Neural crest cell (in vitro differentiated cells): ENCODE measurements at regions not wholly inside any gene's neighbourhood (a gene's known extent, or its start where the extent isn't known, plus 50 kb on each side); places are given as distances from the start of the nearest gene placed in this dataset.

Experiments used
- DNase-seq: peaks from one replicate; pipeline ENCODE4 v3.0.0; 2021; ENCODE audit warnings: low read depth, mixed read lengths, low spot score
- H3K27ac Mint-ChIP-seq: one replicate; pipeline ENCODE4 v1.8.0; 2021; ENCODE audit warnings: mild to moderate bottlenecking, mixed read lengths; ENCODE audit not compliant: unreplicated experiment
- H3K27me3 Mint-ChIP-seq: 2 replicates; pipeline ENCODE4 v1.8.0; 2021; ENCODE audit warnings: low read depth, mild to moderate bottlenecking, mixed read lengths
- H3K36me3 Mint-ChIP-seq: 2 replicates; pipeline ENCODE4 v1.8.0; 2021; ENCODE audit warnings: low read depth, mild to moderate bottlenecking, mixed read lengths
- H3K4me1 Mint-ChIP-seq: 2 replicates; pipeline ENCODE4 v1.8.0; 2021; ENCODE audit warnings: mixed read lengths
- H3K4me3 Mint-ChIP-seq: one replicate; pipeline ENCODE4 v1.8.0; 2021; ENCODE audit warnings: mild to moderate bottlenecking, mixed read lengths
- H3K9me3 Mint-ChIP-seq: 2 replicates; pipeline ENCODE4 v1.8.0; 2021; ENCODE audit warnings: mixed read lengths
- TF ChIP-seq, protein P1 (sequence below): fragments of 200-600 bp; sonication (generic); conservative IDR thresholded peaks from 2 replicates; pipeline ENCODE4 v1.5.0; 2021; ENCODE audit warnings: antibody characterized with exemption, mild to moderate bottlenecking

DNA sequence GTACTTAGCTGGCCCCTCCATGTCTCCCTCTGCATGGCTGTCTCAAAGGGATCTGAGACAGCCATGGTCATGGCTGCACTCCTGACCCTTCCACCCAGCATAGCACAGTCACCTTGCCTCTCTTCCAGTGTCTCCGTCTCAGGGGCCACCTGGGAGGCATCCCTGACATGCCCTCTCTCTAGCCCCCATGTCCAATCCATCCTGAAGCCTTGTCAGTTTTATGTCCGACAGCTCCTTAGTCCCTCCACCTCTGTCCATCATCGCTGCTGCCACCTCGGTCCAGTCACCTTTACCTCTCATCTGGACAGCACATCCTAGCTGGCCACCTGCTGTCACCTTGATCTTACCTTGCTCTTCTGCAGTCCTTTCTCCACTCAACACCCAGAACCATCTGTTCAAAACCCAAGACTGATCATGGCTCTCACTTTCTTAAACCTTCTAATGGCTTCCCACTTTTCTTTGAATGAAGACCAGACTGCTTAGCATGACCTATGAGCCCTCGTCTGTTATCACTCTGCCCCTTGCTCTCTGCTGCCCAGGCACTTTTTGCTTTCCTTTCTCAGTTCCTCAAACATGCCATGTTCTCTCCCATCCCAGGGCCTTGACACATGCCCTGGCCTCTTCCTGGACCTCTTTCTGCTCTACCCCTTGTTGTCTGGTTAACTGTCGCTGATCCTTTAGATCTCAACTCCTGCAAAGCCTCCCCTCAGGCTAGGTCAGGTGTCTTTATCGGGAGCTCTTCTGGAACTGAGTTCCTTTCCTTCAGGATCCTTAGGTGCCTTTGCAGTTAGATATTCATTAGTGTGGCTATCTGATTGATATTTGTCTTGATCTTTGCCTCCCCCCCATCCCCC lies 181.8 kb upstream of the PITX1 start:
- Mint-ChIP-seq H3K4me3 (no peak overlapping the region), H3K4me1 (no peaks in the 10 kb centered on the region), H3K27ac (no peak overlapping the region), H3K9me3 (no peaks in the 10 kb centered on the region), H3K27me3 (peaks cover 15% of the 10 kb centered on the region), H3K36me3 (no peaks in the 10 kb centered on the region)
- TF ChIP-seq, protein P1, sequence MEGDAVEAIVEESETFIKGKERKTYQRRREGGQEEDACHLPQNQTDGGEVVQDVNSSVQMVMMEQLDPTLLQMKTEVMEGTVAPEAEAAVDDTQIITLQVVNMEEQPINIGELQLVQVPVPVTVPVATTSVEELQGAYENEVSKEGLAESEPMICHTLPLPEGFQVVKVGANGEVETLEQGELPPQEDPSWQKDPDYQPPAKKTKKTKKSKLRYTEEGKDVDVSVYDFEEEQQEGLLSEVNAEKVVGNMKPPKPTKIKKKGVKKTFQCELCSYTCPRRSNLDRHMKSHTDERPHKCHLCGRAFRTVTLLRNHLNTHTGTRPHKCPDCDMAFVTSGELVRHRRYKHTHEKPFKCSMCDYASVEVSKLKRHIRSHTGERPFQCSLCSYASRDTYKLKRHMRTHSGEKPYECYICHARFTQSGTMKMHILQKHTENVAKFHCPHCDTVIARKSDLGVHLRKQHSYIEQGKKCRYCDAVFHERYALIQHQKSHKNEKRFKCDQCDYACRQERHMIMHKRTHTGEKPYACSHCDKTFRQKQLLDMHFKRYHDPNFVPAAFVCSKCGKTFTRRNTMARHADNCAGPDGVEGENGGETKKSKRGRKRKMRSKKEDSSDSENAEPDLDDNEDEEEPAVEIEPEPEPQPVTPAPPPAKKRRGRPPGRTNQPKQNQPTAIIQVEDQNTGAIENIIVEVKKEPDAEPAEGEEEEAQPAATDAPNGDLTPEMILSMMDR, result no peak
- no peak for DNase-seq

- H3K27ac Mint-ChIP-seq, result no peak overlapping the region
- H3K27me3 Mint-ChIP-seq, result peaks cover 15% of the 10 kb centered on the region
- DNase-seq, result no peak
- H3K4me3 Mint-ChIP-seq, result no peak overlapping the region
- H3K4me1 Mint-ChIP-seq, result no peaks in the 10 kb centered on the region
- no peaks in the 10 kb centered on the region for H3K9me3 Mint-ChIP-seq
- no peaks in the 10 kb centered on the region for H3K36me3 Mint-ChIP-seq
- TF ChIP-seq, protein P1, result no peak
Observed at GRCh38 chr5:135214897-135215616, 181.0 kb upstream of the PITX1 start.

DNA sequence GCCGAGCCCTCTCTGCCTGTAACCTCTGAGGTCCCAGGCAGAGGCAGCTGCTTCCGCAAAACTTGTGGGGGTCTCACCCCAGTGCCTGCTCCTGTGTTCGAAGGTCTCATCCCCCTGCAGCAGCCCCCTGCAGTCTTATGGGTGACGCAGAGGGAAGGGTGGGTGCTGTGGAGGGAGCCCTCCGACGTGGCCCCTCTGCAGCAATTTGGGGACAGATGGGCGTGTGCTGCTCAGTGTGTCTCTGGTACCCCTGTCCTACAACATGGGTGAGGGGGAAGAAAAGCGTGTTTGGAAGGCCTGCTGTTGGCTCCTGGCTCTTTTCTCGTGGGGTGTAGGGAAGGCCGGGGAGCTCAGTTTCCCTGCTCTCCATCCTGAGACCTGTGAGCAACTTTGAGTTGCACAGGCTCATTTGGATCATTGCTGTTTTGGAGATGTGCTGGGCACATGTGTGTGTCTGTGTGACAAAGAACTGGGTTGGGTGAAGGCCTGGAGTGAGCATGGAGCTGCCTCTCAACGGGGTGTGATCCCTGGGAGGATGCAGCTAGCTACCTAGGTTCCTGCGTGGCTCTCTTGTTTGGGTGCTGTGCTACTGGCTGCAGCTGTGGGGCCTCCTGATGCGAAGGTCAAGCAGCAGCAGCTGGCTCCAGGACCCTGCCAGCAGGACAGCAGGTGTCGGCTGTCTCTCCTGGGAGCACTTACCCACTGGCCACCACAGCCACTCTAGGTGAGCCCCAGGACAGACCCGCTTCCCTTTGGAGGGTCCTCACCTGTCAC lies 179.6 kb upstream of the PITX1 start:
- no peaks in the 10 kb centered on the region for H3K4me1 Mint-ChIP-seq
- H3K9me3 Mint-ChIP-seq, result no peaks in the 10 kb centered on the region
- peaks cover 15% of the 10 kb centered on the region for H3K27me3 Mint-ChIP-seq
- no peaks in the 10 kb centered on the region for H3K36me3 Mint-ChIP-seq
- H3K4me3 Mint-ChIP-seq, result no peak overlapping the region
- no peak overlapping the region for H3K27ac Mint-ChIP-seq
- TF ChIP-seq, protein P1, result no peak
- DNase-seq, result no peak

- no peak for DNase-seq
- no peak overlapping the region for H3K4me3 Mint-ChIP-seq
- H3K4me1 Mint-ChIP-seq, result no peaks in the 10 kb centered on the region
- H3K27me3 Mint-ChIP-seq, result peaks cover 15% of the 10 kb centered on the region
- H3K27ac Mint-ChIP-seq, result no peak overlapping the region
- no peaks in the 10 kb centered on the region for H3K9me3 Mint-ChIP-seq
- TF ChIP-seq, protein P1, result no peak
- H3K36me3 Mint-ChIP-seq, result no peaks in the 10 kb centered on the region
Observed at GRCh38 chr5:135213027-135213386, 179.0 kb upstream of the PITX1 start.

DNA sequence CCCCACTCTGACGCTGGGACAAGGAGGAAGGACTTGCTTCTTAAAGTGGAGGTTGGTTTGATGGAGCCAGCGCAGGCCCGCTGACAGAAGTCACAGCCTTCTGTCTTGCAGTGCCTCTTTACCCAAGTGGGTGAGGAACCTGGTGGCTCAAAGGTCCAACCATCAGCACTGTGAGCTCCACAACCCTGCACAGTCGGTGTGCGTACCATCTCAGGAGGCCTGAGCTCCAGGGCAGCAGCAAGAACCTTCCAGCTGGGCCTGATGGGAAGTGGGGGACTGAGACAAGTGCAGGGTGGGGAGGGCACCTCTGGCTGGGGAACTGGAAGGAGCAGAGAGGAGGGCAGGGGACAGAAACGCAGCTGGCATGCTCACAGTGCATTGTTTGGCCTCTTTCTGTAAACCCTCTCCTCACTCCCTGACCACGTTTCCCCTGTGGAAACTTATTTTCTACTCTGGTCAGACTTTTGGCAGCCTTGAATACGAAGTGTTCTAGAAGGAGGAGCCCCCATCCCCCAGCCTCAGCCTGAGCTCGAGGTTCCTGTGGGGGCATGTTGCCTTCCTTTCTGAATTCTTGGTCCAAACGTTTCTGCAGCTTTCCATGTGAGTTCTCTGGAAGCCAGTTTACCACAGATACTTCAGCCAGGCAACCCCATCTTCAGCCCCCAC lies 178.5 kb upstream of the PITX1 start:
- Mint-ChIP-seq H3K4me1 (no peaks in the 10 kb centered on the region), H3K36me3 (no peaks in the 10 kb centered on the region), H3K27me3 (peaks cover 15% of the 10 kb centered on the region), H3K4me3 (no peak overlapping the region), H3K27ac (no peak overlapping the region), H3K9me3 (no peaks in the 10 kb centered on the region)
- no peak for DNase-seq
- TF ChIP-seq, protein P1, result no peak
